Panc1 (cell line): ENCODE measurements at regions not wholly inside any gene's neighbourhood (a gene's known extent, or its start where the extent isn't known, plus 50 kb on each side); places are given as distances from the start of the nearest gene placed in this dataset.

ENCODE experiments used
- ATAC-seq: fragments of 200-7000 bp; cut with Tn5 transposase; 2 replicates; pipeline ENCODE4 v1.9.1; 2020; ENCODE audit warnings: mild to moderate bottlenecking, moderate library complexity
- BruUV-seq: library from RNA; stranded (reverse); fragments of 400-500 nt; replicated peaks from 2 replicates; lab custom pipeline; 2021; lab: Mats Ljungman, UMichigan
- CTCF ChIA-PET: fragments of 300-600 bp; sonication (Branson Sonifier 250); formaldehyde crosslinking; loops from one replicate; lab custom pipeline; 2022; ENCODE audit warnings: antibody characterized with exemption; lab: Charles Lee
- POLR2A ChIA-PET: fragments of 300-600 bp; sonication (Branson Sonifier 250); formaldehyde crosslinking; loops from one replicate; lab custom pipeline; 2022; ENCODE audit warnings: antibody characterized with exemption; lab: Charles Lee
- DNase-seq: peaks from one replicate; pipeline ENCODE4 v3.0.0-alpha.2; 2010; ENCODE audit warnings: low read depth, low spot score
- H3K27ac ChIP-seq: 2 replicates; pipeline ENCODE4 v1.5.1; 2011; ENCODE audit warnings: mild to moderate bottlenecking, low read length, inconsistent platforms
- H3K27me3 ChIP-seq: fragments of 200-500 bp; sonication (Bioruptor generic); 2 replicates; pipeline ENCODE4 v1.6.0; 2014; ENCODE audit warnings: low read length, inconsistent platforms; ENCODE audit not compliant: control insufficient read depth, insufficient read depth
- H3K36me3 ChIP-seq: fragments of 200-500 bp; sonication (Bioruptor generic); 2 replicates; pipeline ENCODE4 v1.5.1; 2014; ENCODE audit warnings: inconsistent platforms, mild to moderate bottlenecking, low read length, moderate library complexity; ENCODE audit not compliant: control insufficient read depth, insufficient read depth
- H3K4me1 ChIP-seq: 2 replicates; pipeline ENCODE4 v1.5.1; 2011; ENCODE audit warnings: inconsistent platforms, mild to moderate bottlenecking, low read length, moderate library complexity; ENCODE audit not compliant: control insufficient read depth, insufficient read depth
- H3K4me3 ChIP-seq, 2 experiments: 2 replicates each; pipeline ENCODE4 v1.5.1; 2011 to 2012; ENCODE audit warnings: low read depth in 2 of 2, low read length in 2 of 2, mild to moderate bottlenecking in 2 of 2, inconsistent platforms in 1 of 2, moderate library complexity in 1 of 2
- H3K9me3 ChIP-seq: fragments of 200-500 bp; sonication (Bioruptor generic); 2 replicates; pipeline ENCODE4 v1.5.1; 2014; ENCODE audit warnings: low read depth, mild to moderate bottlenecking, inconsistent platforms, low read length, moderate library complexity; ENCODE audit not compliant: control insufficient read depth, insufficient read depth
- POLR2AphosphoS5 ChIP-seq: IDR thresholded peaks from 2 replicates; pipeline ENCODE4 v1.6.1; 2012; ENCODE audit warnings: mild to moderate bottlenecking, low read depth, low read length, moderate library complexity
- SIN3A ChIP-seq: IDR thresholded peaks from 2 replicates; pipeline ENCODE4 v1.6.1; 2012; ENCODE audit warnings: low read depth, mild to moderate bottlenecking, low read length, moderate library complexity, borderline replicate concordance; ENCODE audit not compliant: insufficient read depth
- TCF7L2 ChIP-seq: IDR thresholded peaks from 2 replicates; pipeline ENCODE4 v1.6.1; 2011; ENCODE audit warnings: mild to moderate bottlenecking, low read depth, low read length, inconsistent platforms
- in situ Hi-C: cut with HindIII; loops from 2 replicates; pipeline ENCODE4 v1.10.0; 2016; ENCODE audit warnings: low sequenced_read_pairs, low pct_unique_long_range_greater_than_20kb
- intact Hi-C: fragments of 100-400 bp; cut with micrococcal nuclease; formaldehyde crosslinking; loops from one replicate; pipeline ENCODE4 v1.10.0; 2022; ENCODE audit not compliant: unreplicated experiment
- TF ChIP-seq, protein P1 (sequence below), 2 experiments: IDR thresholded peaks; 2 replicates each; pipeline ENCODE4 v1.6.1; 2011 to 2012; ENCODE audit warnings: low read depth in 2 of 2, control low read depth in 1 of 2, low read length in 1 of 2, mild to moderate bottlenecking in 1 of 2, moderate library complexity in 1 of 2; ENCODE audit not compliant: insufficient read depth in 1 of 2
- TF ChIP-seq, protein P2 (sequence below): fragments of 450-650 bp; IDR thresholded peaks from 2 replicates; pipeline ENCODE4 v1.5.1; 2017; ENCODE audit warnings: mild to moderate bottlenecking

DNA sequence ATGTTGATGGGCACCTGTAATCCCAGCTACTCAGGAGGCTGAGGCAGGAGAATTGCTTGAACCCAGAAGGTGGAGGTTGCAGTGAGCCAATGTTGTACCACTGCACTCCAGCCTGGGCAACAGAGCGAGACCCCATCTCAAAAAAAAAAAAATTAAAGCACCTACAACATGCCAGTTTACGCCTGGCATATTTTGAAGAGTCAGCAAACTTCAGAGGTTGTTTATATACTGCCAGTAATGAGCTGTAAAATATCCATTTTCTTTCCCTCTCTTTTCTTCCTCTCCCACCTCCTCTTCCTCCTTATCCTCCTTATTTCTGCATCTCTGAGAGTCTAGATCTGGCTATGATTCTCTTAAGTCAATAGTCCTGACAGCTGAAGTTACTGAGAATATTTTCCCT lies 556.5 kb upstream of the LARGE1 start:
- H3K9me3 ChIP-seq: no peaks in the 10 kb centered on the region
- ATAC-seq: no peak
- in situ Hi-C loops: no loop called here
- intact Hi-C loops: no loop called here
- POLR2A ChIA-PET: no interaction called here
- TF ChIP-seq POLR2AphosphoS5 (no peak), TCF7L2 (no peak), SIN3A (no peak)
- TF ChIP-seq, protein P1, sequence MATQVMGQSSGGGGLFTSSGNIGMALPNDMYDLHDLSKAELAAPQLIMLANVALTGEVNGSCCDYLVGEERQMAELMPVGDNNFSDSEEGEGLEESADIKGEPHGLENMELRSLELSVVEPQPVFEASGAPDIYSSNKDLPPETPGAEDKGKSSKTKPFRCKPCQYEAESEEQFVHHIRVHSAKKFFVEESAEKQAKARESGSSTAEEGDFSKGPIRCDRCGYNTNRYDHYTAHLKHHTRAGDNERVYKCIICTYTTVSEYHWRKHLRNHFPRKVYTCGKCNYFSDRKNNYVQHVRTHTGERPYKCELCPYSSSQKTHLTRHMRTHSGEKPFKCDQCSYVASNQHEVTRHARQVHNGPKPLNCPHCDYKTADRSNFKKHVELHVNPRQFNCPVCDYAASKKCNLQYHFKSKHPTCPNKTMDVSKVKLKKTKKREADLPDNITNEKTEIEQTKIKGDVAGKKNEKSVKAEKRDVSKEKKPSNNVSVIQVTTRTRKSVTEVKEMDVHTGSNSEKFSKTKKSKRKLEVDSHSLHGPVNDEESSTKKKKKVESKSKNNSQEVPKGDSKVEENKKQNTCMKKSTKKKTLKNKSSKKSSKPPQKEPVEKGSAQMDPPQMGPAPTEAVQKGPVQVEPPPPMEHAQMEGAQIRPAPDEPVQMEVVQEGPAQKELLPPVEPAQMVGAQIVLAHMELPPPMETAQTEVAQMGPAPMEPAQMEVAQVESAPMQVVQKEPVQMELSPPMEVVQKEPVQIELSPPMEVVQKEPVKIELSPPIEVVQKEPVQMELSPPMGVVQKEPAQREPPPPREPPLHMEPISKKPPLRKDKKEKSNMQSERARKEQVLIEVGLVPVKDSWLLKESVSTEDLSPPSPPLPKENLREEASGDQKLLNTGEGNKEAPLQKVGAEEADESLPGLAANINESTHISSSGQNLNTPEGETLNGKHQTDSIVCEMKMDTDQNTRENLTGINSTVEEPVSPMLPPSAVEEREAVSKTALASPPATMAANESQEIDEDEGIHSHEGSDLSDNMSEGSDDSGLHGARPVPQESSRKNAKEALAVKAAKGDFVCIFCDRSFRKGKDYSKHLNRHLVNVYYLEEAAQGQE (IDR thresholded peaks at IDR 0.05; ENCODE audit: insufficient read depth in 1 of 2, low read depth in 2 of 2, low read length in 1 of 2): no peak
- TF ChIP-seq, protein P2, sequence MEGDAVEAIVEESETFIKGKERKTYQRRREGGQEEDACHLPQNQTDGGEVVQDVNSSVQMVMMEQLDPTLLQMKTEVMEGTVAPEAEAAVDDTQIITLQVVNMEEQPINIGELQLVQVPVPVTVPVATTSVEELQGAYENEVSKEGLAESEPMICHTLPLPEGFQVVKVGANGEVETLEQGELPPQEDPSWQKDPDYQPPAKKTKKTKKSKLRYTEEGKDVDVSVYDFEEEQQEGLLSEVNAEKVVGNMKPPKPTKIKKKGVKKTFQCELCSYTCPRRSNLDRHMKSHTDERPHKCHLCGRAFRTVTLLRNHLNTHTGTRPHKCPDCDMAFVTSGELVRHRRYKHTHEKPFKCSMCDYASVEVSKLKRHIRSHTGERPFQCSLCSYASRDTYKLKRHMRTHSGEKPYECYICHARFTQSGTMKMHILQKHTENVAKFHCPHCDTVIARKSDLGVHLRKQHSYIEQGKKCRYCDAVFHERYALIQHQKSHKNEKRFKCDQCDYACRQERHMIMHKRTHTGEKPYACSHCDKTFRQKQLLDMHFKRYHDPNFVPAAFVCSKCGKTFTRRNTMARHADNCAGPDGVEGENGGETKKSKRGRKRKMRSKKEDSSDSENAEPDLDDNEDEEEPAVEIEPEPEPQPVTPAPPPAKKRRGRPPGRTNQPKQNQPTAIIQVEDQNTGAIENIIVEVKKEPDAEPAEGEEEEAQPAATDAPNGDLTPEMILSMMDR: no peak
- CTCF ChIA-PET: interaction anchor here (0.7 kb wide), 1 partner anchor 944 kb away, joined by 4 read pairs; no protein-coding TSS in a partner anchor
- H3K27me3 ChIP-seq: no peaks in the 10 kb centered on the region
- no peak for DNase-seq
- H3K4me3 ChIP-seq: no peak overlapping the region
- no peaks in the 10 kb centered on the region for H3K36me3 ChIP-seq
- H3K4me1 ChIP-seq: no peaks in the 10 kb centered on the region
- BruUV-seq: no TSS peak
- H3K27ac ChIP-seq: no peak overlapping the region

DNA sequence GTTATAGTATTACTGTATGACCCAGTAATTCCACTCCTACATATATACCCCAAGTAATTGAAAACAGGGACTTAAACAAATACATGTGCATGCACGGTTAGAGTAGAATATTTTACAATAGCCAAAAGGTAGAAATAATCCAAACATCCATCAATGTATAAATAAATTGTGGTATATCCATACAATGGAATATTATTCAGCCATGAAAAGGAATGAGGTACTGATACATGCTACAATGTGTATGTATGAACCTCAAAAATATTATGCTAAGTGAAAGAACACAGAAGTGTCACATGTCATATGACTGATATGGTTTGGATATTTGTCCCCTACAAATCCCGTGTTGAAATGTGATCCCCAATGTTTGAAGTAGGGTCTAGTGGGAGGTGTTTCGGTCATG lies 560.8 kb upstream of the LARGE1 start:
- DNase-seq (no peak), ATAC-seq (no peak)
- no peak overlapping the region for H3K27ac ChIP-seq
- no peak overlapping the region for H3K4me3 ChIP-seq
- intact Hi-C loops (no loop called here), in situ Hi-C loops (no loop called here)
- H3K9me3 ChIP-seq: no peaks in the 10 kb centered on the region
- no peaks in the 10 kb centered on the region for H3K36me3 ChIP-seq
- TF ChIP-seq SIN3A (no peak), TCF7L2 (no peak), POLR2AphosphoS5 (no peak)
- TF ChIP-seq, protein P1 (IDR thresholded peaks at IDR 0.05; ENCODE audit: insufficient read depth in 1 of 2, low read depth in 2 of 2, low read length in 1 of 2): no peak
- TF ChIP-seq, protein P2: no peak
- no peaks in the 10 kb centered on the region for H3K4me1 ChIP-seq
- no peaks in the 10 kb centered on the region for H3K27me3 ChIP-seq
- POLR2A ChIA-PET: no interaction called here
- no TSS peak for BruUV-seq
- CTCF ChIA-PET: no interaction called here
